GM21825 (cell line): ENCODE measurements at regions not wholly inside any gene's neighbourhood (a gene's known extent, or its start where the extent isn't known, plus 50 kb on each side); places are given as distances from the start of the nearest gene placed in this dataset.

ENCODE experiments used
- ATAC-seq: cut with Tn5 transposase; IDR thresholded peaks from one replicate; pipeline ENCODE4 v1.9.1; 2021; ENCODE audit warnings: mild to moderate bottlenecking, moderate library complexity; ENCODE audit not compliant: unreplicated experiment

GRCh38 chr1:48164571-48164970 is 57.9 kb upstream of the SLC5A9 start:
- no peak for ATAC-seq

- no peak for ATAC-seq
Observed at GRCh38 chr1:48160486-48161132, 61.9 kb upstream of the SLC5A9 start.

GRCh38 chr1:48139275-48139674 is 83.2 kb upstream of the SLC5A9 start:
- ATAC-seq = no peak

- ATAC-seq = no peak
Observed at GRCh38 chr1:48127735-48128685, 94.5 kb upstream of the SLC5A9 start.

- no peak for ATAC-seq
Observed at GRCh38 chr1:48123647-48124046, 98.9 kb upstream of the SLC5A9 start.

- no peak for ATAC-seq
Observed at GRCh38 chr1:48121955-48122354, 100.6 kb upstream of the SLC5A9 start.

GRCh38 chr1:48120621-48121020 is 101.9 kb upstream of the SLC5A9 start:
- ATAC-seq = no peak

- no peak for ATAC-seq
Observed at GRCh38 chr1:48115835-48116234, 106.7 kb upstream of the SLC5A9 start.

- no peak for ATAC-seq
Observed at GRCh38 chr1:48114596-48115382, 107.7 kb upstream of the SLC5A9 start.

GRCh38 chr1:48109390-48110013 is 112.3 kb upstream of the TRABD2B start:
- ATAC-seq = no peak

- ATAC-seq = no peak
Observed at GRCh38 chr1:48107516-48107915, 110.3 kb upstream of the TRABD2B start.

- no peak for ATAC-seq
Observed at GRCh38 chr1:48106049-48106448, 108.9 kb upstream of the TRABD2B start.

- ATAC-seq = no peak
Observed at GRCh38 chr1:48105165-48105564, 108.0 kb upstream of the TRABD2B start.

- no peak for ATAC-seq
Observed at GRCh38 chr1:48103495-48103894, 106.3 kb upstream of the TRABD2B start.

- no peak for ATAC-seq
Observed at GRCh38 chr1:48102766-48103165, 105.6 kb upstream of the TRABD2B start.

- no peak for ATAC-seq
Observed at GRCh38 chr1:48099072-48099773, 102.0 kb upstream of the TRABD2B start.

- ATAC-seq = peak; percentile 92
Observed at GRCh38 chr1:48093696-48094528, 96.7 kb upstream of the TRABD2B start.

- no peak for ATAC-seq
Observed at GRCh38 chr1:48093147-48093546, 96.0 kb upstream of the TRABD2B start.

GRCh38 chr1:48092401-48092800 is 95.2 kb upstream of the TRABD2B start:
- ATAC-seq = no peak
